ENCODE measurements at regions not wholly inside any gene's neighbourhood (a gene's known extent, or its start where the extent isn't known, plus 50 kb on each side); places are given as distances from the start of the nearest gene placed in this dataset.
"Not testable (repeated sequence)": the region's sequence is repeated elsewhere in the genome, so short reads cannot be mapped to it uniquely, and the experiment has no call there.

DNA sequence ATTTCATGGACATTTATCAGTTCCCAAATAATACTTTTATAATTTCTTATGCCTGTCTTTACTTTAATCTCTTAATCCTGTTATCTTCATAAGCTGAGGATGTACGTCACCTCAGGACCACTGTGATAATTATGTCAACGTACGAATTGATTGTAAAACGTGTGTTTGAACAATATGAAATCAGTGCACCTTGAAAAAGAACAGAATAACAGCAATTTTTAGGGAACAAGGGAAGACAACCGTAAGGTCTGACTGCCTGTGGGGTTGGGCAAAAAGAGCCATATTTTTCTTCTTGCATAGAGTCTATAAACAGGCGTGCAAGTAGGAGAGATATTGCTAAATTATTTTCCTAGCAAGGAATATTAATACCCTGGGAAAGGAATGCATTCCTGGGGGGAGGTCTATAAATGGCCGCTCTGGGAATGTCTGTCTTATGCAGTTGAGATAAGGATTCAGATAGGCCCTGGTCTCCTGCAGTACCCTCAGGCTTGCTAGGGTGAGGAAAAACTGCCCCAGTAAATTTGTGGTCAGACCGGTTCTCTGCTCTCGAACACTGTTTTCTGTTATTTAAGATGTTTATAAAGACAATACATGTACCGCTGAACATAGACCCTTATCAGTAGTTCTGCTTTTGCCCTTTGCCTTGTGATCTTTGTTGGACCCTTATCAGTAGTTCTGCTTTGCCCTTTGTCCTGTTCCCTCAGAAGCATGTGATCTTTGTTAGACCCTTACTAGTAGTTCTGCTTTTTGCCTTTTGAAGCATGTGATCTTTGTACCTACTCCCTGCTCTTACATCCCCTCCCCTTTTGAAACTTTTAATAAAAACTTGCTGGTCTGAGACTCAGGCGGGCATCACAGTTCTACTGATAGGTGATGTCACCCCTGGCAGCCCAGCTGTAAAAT lies 83.4 kb upstream of the SERBP1 start:
- H3K27me3 ChIP-seq (ENCODE audit: control insufficient read depth, insufficient read depth, low read length); H3K4me3 ChIP-seq (ENCODE audit: low read length); H3K36me3 ChIP-seq (ENCODE audit: control insufficient read depth, insufficient read depth, low read length); H3K4me1 ChIP-seq (ENCODE audit: control insufficient read depth, insufficient read depth, low read length): not testable (repeated sequence)
- peaks cover 21% of the 10 kb centered on the region for H3K9me3 ChIP-seq (ENCODE audit: control insufficient read depth, low read depth, low read length)
- peak overlapping the region; percentile 83 for H3K27ac ChIP-seq (ENCODE audit: low read length)
- WGBS (ENCODE audit: insufficient coverage, low lambda C conversion rate), result 33% methylated on average over 1 of the region's 11 CpGs
- peak; percentile 51 to 76 for DNase-seq

DNA sequence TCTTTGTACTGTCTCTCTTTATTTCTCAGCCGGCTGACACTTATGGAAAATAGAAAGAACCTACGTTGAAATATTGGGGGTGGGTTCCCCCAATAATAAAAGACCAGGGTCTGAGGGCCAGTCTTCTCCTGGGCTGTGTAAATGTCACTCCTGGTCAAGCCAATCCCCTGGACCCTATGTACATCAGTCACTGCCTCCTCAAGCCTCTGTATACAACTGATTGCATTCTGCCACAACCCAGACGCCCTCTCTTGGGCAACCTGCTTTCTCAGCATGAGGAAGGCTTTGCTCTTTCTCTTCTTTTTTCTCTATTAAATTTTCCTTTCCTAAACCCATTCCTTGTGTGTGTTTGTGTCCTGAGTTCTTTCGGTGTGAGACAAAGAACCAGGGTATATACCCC lies 84.1 kb upstream of the SERBP1 start:
- Histone ChIP-seq H3K36me3 (ENCODE audit: control insufficient read depth, insufficient read depth, low read length) (no peaks in the 10 kb centered on the region), H3K4me3 (ENCODE audit: low read length) (no peak overlapping the region), H3K9me3 (ENCODE audit: control insufficient read depth, low read depth, low read length) (peaks cover 21% of the 10 kb centered on the region), H3K4me1 (ENCODE audit: control insufficient read depth, insufficient read depth, low read length) (no peaks in the 10 kb centered on the region), H3K27ac (ENCODE audit: low read length) (peak overlapping the region; percentile 83), H3K27me3 (ENCODE audit: control insufficient read depth, insufficient read depth, low read length) (no peaks in the 10 kb centered on the region)
- 71% methylated on average over 3 of the region's 4 CpGs for WGBS (ENCODE audit: insufficient coverage, low lambda C conversion rate)
- no peak for DNase-seq

GRCh38 chr1:67514786-67515185 lies 84.6 kb upstream of the SERBP1 start:
- WGBS (ENCODE audit: insufficient coverage, low lambda C conversion rate), result no CpG with 5 or more reads among the region's 2 CpGs
- Histone ChIP-seq H3K27ac (ENCODE audit: low read length) (peak overlapping the region; percentile 83), H3K9me3 (ENCODE audit: control insufficient read depth, low read depth, low read length) (peaks cover 21% of the 10 kb centered on the region), H3K4me3 (ENCODE audit: low read length) (no peak overlapping the region), H3K4me1 (ENCODE audit: control insufficient read depth, insufficient read depth, low read length) (no peaks in the 10 kb centered on the region), H3K36me3 (ENCODE audit: control insufficient read depth, insufficient read depth, low read length) (no peaks in the 10 kb centered on the region), H3K27me3 (ENCODE audit: control insufficient read depth, insufficient read depth, low read length) (no peaks in the 10 kb centered on the region)
- DNase-seq, result no peak

- no peak overlapping the region for H3K27ac ChIP-seq (ENCODE audit: low read length)
Measured at GRCh38 chr1:67515324-67516080, 85.3 kb upstream of the SERBP1 start.

DNA sequence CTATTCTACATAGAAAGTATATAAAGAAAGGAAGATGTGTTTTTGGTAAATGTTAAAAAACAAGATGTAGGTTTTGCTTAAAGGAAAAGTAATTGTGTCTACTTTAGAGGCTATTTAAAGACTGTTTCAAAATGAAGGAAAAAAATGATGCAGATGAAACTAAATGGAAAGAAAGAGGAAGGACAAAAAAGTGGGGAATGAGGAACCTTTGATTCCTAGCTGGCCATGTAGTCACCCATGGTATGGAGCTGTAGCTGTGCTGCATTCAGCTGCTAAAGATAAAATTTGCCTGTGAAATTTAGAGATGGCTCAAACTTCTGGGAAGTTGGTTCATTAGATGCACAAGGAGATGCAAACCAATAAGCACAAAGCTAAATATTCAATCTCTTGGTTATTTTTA lies 86.8 kb upstream of the SERBP1 start:
- Histone ChIP-seq H3K4me1 (ENCODE audit: control insufficient read depth, insufficient read depth, low read length) (peaks cover 12% of the 10 kb centered on the region), H3K27me3 (ENCODE audit: control insufficient read depth, insufficient read depth, low read length) (no peaks in the 10 kb centered on the region), H3K9me3 (ENCODE audit: control insufficient read depth, low read depth, low read length) (peaks cover 21% of the 10 kb centered on the region), H3K27ac (ENCODE audit: low read length) (no peak overlapping the region), H3K4me3 (ENCODE audit: low read length) (no peak overlapping the region), H3K36me3 (ENCODE audit: control insufficient read depth, insufficient read depth, low read length) (no peaks in the 10 kb centered on the region)
- DNase-seq, result no peak

More at GRCh38 chr1:67515324-67516080, 85.3 kb upstream of the SERBP1 start:
- no peaks in the 10 kb centered on the region for H3K4me1 ChIP-seq (ENCODE audit: control insufficient read depth, insufficient read depth, low read length)
- DNase-seq, result no peak
- no peaks in the 10 kb centered on the region for H3K36me3 ChIP-seq (ENCODE audit: control insufficient read depth, insufficient read depth, low read length)
- no CpG with 5 or more reads among the region's 2 CpGs for WGBS (ENCODE audit: insufficient coverage, low lambda C conversion rate)
- peaks cover 21% of the 10 kb centered on the region for H3K9me3 ChIP-seq (ENCODE audit: control insufficient read depth, low read depth, low read length)
- H3K27me3 ChIP-seq (ENCODE audit: control insufficient read depth, insufficient read depth, low read length), result no peaks in the 10 kb centered on the region
- no peak overlapping the region for H3K4me3 ChIP-seq (ENCODE audit: low read length)

- Histone ChIP-seq H3K4me1 (ENCODE audit: control insufficient read depth, insufficient read depth, low read length) (peaks cover 20% of the 10 kb centered on the region), H3K4me3 (ENCODE audit: low read length) (no peak overlapping the region), H3K9me3 (ENCODE audit: control insufficient read depth, low read depth, low read length) (no peaks in the 10 kb centered on the region), H3K27ac (ENCODE audit: low read length) (peak overlapping the region; percentile 63), H3K27me3 (ENCODE audit: control insufficient read depth, insufficient read depth, low read length) (no peaks in the 10 kb centered on the region), H3K36me3 (ENCODE audit: control insufficient read depth, insufficient read depth, low read length) (no peaks in the 10 kb centered on the region)
- WGBS (ENCODE audit: insufficient coverage, low lambda C conversion rate), result 28% methylated on average over 3 of the region's 4 CpGs
- peak; percentile 87 to 95 for DNase-seq
Measured at GRCh38 chr1:67522001-67522441, 91.8 kb upstream of the SERBP1 start.

- Histone ChIP-seq H3K4me1 (ENCODE audit: control insufficient read depth, insufficient read depth, low read length) (peaks cover 20% of the 10 kb centered on the region), H3K36me3 (ENCODE audit: control insufficient read depth, insufficient read depth, low read length) (no peaks in the 10 kb centered on the region), H3K27ac (ENCODE audit: low read length) (peak overlapping the region; percentile 63), H3K9me3 (ENCODE audit: control insufficient read depth, low read depth, low read length) (no peaks in the 10 kb centered on the region), H3K4me3 (ENCODE audit: low read length) (no peak overlapping the region), H3K27me3 (ENCODE audit: control insufficient read depth, insufficient read depth, low read length) (no peaks in the 10 kb centered on the region)
- no CpG with 5 or more reads among the region's 4 CpGs for WGBS (ENCODE audit: insufficient coverage, low lambda C conversion rate)
- DNase-seq, result no peak
Measured at GRCh38 chr1:67522793-67523192, 92.6 kb upstream of the SERBP1 start.

DNA sequence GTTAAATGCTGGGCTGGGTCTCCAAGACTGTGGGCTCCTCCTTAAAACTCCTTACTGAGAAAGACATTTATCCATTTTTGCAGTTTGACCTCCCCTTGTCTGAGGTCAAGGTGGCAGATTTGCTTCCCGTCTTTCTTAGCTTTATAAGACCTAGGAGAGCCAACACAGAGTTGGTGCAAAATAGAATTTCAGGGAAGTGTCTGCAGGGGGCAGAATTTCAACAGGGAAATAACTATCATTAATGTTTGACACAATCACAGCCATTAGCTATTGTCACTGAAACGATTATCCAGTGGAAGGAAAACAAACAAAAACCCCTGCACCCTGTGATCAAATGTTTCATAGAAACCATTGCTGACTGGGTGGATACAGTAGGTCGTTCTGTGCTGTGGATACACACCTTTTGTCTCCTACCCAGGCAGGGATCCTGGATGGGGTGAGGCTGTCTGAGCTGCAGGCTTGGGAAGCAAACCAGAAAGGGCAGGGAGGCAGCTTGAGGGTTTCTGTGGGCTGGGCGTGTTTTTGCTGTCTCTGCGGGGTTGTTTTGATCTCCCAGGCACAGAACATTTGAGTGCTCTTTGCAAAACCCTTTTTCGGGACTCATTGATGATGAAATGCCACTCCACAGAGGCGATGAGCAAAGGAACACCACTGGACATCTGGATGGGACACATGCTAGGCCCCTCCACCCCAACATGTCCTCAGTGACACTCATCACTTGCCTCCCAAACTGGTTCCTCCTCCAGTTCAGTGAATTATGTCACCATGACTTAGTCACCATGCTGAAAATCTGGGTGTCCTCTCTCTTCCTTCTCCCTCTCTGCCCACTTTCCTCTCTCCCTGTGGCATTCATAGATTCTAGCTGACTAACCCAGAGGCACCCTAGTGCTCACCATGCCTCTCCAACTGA lies 94.2 kb upstream of the SERBP1 start:
- peaks cover 20% of the 10 kb centered on the region for H3K4me1 ChIP-seq (ENCODE audit: control insufficient read depth, insufficient read depth, low read length)
- H3K36me3 ChIP-seq (ENCODE audit: control insufficient read depth, insufficient read depth, low read length), result no peaks in the 10 kb centered on the region
- H3K4me3 ChIP-seq (ENCODE audit: low read length), result no peak overlapping the region
- peak in 1 of 2 donors; percentile 72 for DNase-seq
- H3K9me3 ChIP-seq (ENCODE audit: control insufficient read depth, low read depth, low read length), result no peaks in the 10 kb centered on the region
- H3K27me3 ChIP-seq (ENCODE audit: control insufficient read depth, insufficient read depth, low read length), result no peaks in the 10 kb centered on the region
- no peak overlapping the region for H3K27ac ChIP-seq (ENCODE audit: low read length)
- no CpG with 5 or more reads among the region's 7 CpGs for WGBS (ENCODE audit: insufficient coverage, low lambda C conversion rate)

DNA sequence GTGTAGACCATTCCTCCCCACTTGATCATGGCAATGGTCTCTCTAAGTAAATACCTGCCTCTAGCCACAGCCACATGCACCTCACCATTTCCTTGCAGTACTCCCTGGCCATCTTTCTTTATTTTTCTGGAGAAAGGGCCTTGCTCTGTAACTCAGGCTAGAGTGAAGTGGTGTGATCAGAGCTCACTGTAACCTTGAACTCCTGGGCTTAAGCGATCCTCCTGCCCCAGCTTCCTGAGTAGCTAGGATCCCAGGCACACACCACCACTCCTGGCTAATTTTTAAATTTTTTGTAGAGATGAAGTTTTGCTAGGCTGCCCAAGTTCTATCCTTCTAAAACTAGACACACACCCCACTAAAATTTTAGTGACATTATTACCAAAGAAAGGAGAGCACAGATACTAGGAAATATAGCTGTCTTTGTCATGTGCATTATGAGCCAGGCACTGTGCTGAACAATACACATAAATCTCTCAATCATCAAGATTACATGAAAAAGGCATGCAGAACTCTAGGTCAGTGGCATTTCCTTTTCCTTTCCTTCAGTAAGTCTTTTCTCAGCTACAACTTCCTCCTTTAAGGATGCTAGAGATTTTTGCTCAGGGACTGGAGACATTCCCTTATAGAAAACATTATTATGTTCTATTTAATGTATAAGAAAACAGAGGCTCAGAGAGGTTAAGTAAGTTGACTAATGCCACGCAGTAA lies 95.0 kb upstream of the SERBP1 start:
- WGBS (ENCODE audit: insufficient coverage, low lambda C conversion rate), result 60% methylated on average over 1 of the region's 2 CpGs
- no peaks in the 10 kb centered on the region for H3K27me3 ChIP-seq (ENCODE audit: control insufficient read depth, insufficient read depth, low read length)
- DNase-seq, result no peak
- no peak overlapping the region for H3K27ac ChIP-seq (ENCODE audit: low read length)
- H3K9me3 ChIP-seq (ENCODE audit: control insufficient read depth, low read depth, low read length), result no peaks in the 10 kb centered on the region
- H3K4me1 ChIP-seq (ENCODE audit: control insufficient read depth, insufficient read depth, low read length), result peaks cover 20% of the 10 kb centered on the region
- H3K4me3 ChIP-seq (ENCODE audit: low read length), result no peak overlapping the region
- no peaks in the 10 kb centered on the region for H3K36me3 ChIP-seq (ENCODE audit: control insufficient read depth, insufficient read depth, low read length)
